ENCODE measurements at regions not wholly inside any gene's neighbourhood (a gene's known extent, or its start where the extent isn't known, plus 50 kb on each side); places are given as distances from the start of the nearest gene placed in this dataset.
A peak's percentile ranks its signal among the peaks of the same experiment; 100 is the strongest.
"Not testable (repeated sequence)": the region's sequence is repeated elsewhere in the genome, so short reads cannot be mapped to it uniquely, and the experiment has no call there.

DNA sequence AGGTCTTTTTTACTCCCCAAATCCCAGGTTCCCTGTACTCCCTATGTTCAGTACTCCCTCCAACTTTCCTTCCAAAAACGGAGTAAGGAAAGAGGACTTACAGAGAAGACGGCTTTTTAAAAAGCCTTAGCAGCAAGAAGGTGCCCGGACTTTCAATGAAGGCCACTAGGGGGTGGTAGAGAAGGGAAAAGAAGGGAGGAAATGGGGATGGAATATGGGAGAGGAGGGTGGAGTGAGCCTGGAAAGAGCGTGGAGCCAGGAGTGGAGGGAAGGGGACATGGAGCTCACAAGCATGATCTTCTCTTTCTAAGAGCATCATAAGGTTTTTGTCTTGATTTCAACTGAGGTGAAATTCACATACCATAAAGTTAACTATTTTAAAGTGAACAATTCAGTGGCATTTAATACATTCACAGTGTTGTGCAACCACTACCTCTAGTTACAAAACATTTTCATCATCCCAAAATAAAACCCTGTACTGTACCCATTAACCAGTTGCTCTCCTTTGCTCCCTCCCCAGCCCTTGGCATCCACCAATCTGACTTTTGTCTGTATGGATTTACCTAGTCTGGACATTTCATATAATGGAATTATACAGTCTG lies 129.9 kb downstream of the ZNF281 start:
- peak in 1 of 4 experiments; percentile 2 for DNase-seq

DNA sequence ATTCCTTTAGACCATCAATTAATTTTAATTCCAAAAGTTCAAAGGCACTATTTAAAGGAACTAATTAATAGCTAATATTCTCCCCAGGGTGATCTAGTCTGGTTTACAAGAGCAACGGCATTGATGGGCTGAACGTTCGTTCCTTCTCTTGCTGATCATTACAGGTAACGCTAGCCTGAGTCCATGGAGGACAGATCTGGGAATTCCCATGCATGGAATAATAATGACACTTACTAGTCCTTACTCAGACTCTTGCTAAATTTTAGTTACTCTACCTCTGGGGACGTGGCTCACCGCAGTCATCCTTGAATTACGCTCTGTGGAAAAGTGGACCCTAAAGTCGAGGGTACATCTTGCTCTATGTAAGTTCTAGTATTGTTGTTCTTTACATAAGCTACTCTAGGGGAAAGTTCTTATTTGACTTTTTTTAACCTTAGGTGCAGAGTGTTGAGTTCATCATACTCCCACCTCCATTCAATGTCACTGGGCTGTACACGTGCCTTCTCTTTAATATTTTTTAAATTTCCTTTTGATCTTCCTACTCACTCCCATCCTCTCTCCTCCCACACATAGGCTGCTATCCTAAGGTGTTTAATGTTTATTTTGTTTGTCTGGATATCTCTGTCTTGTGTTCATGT lies 133.9 kb downstream of the ZNF281 start:
- no peak for DNase-seq

DNA sequence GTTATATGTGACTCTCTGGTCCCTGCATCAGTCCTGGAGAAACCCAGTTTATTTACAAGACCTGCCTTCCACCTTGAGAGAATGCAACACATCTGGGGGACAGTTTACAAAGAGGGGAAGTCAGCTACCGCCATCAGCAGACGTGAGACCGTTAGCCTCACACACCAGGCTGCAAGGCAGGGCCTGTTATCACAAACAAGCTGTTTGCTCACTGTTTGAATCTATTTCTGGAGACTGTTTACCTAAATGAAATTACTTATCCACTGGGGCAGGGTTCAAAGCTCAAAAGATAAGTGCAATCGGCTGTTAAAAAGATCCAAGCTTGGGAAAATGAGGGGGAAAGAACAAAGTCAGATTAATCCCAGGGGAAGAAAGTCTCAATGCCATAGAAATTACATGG lies 134.4 kb downstream of the ZNF281 start:
- DNase-seq, result no peak

DNA sequence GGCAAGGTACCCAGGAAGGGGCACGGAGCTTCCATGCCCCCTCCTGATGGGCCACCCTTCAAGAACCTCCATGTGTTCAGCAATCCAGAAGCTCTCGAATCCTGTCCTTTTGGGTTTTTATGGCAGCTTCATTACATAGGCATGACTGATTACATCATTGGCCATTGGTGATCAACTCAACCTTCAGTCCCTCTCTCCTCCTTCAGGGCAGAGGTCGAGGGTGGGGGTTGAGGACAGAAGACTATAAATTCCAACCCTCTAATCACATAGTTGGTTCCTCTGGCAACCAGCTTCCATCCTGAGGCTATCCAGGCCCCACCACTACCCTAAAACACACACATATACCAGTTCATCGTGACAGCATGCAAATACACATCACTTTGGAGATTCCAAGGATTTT lies 135.7 kb downstream of the ZNF281 start:
- no peak for DNase-seq

DNA sequence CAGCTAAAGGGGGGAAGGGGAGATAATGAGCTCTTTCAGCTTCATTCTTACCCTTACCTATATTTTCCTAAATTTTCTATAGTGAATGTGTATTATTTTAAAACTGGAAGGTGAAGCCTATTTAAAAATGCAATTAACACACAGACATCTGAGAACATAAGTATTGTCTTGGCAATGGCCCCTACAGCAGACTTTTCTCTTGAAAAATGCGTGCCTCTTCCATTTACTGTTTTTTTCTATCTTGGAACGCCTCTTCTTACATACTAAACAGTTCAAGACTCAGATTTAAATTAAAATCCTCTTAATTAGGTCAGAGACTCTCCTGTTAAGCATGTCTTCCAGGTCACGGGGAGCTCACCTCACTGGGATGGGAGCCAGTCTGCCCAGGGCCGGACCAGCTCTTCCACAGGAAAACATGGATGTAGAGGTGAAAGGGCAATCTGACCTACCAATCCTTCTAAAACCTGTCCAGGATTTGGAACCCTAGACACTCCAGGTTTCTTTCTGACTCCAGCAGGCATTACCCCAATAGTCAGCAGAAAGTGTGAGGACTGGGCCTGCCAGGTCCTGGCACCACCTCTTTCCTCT lies 137.3 kb downstream of the ZNF281 start:
- no peak for DNase-seq

DNA sequence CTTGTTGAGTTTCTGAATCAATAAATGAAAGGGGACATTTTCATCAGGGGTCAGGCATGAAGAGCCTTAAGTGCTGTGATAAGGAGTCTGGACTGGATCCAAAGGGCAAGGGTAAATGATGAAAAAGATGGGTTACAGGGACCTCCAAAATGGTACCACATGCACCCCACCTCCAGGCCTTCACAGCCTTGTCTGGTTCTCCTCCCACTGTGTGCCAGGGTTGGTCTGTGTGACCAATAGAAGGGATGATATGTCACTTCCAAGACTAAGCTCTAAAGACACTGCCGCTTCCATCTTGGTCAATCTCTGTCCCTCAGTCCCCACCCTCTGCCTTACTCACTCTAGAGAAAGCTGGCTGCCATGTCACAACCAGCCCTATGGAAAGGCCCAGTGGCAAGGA lies 140.6 kb downstream of the ZNF281 start:
- no peak for DNase-seq

DNA sequence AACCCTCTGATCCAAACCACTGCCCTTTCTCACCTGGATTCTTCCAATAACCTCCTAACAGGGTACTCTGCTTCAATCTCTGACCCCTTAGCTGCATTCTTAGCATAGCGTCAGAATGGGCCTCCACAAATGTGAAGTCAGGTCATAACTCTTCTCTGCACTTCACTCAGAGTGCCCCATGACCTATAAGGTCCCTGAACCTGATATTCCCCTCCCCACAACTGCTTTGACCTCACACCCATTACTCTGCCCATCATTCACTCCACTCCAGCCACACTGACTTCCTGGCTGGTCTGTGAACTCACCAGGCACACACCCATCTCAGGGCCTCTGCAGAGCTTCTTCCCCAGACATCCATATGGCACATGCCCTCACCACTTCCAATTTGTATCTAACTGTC lies 141.9 kb downstream of the ZNF281 start:
- DNase-seq, result no peak

DNA sequence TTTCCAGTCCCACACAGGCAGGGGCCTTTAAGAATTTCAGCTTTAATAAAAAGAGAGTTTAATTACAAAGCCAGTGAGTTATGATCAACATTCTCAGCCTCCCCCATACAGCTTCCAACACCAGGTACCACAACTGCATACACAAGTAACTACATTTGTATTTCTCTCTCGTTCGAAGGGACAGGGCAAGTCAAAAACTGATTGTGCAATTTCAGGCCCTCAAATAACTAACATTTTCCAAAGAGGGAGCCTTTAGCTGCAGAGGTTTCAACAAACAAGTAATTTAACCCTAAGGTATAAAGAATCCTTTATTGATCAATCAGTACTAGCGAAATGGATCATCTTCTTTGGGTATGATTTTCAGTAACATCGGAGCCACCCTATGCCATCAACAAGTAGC lies 142.4 kb downstream of the ZNF281 start:
- no peak for DNase-seq

DNA sequence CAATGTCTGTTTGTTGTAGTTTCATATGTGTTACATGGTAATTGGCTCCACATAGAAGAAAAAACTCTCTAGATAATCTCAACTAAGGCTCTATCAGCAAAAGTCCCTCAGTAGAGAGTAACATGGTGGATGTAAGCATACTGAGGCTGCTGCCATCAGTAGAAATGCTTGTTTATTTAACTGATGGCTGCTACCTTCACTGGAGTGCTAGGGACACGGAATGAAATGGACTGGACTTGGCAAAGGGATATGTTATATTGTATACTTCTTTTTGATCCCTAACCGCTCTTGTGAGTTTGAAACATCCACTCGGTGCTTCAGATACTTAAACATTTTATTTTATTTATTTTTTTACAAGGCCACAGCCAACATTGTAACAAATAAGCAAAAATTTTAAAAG lies 143.0 kb downstream of the ZNF281 start:
- DNase-seq, result no peak

DNA sequence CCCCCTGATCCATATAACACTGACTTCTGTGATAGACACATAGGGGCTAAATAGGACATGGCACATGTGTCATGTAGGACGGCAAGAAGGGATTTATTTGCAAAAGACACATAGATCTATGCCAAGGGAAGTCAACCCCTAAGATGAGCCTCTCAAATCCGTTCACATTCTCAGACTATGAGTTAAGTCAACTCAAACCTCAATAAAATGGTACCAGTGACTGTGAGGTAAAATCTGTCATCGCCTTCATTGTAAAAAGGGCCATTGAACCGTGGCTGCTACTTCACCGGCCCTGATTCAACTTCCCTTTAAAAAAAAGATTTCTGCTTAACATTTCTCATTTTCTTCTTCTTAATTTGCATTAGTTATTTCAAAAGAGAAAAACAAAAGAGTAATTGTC lies 144.0 kb downstream of the ZNF281 start:
- DNase-seq, result no peak

DNA sequence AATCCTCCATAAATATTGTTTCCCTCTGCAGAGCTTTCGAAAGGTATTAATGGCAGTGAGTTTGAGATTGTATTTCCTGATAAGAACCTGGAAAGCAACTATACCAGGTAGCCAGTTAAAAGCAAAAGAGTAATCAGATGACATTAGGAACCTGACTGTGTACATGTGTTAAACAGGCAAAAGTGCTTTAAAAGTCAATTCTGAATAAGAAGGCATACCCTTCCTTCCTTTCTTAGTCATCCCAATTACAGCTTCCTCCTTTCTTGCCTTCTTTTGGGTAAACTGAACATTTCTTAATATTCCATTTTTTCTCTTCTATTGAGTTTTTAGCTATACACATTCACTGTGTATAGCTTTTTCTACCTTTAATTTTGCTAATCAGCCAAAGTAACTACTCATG lies 144.7 kb downstream of the ZNF281 start:
- DNase-seq, result no peak

DNA sequence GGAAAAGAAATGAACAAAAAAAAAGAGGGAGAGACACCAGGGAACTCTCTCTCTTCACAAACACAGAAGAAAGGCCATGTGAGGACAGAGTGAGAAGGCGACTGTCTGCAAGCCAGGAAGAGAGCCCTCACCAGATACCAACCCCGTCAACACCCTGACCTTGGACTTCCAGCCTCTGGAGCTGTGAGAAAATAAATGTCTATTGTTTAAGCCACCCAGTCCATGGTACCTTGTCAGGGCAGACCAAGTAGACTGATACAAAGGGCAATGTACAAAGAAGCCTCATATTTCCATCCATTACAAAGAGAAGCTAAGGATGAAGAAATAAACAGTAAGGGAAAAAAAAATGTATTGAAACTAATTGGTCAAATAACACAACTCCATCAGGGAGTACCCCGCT lies 146.6 kb downstream of the ZNF281 start:
- no peak for DNase-seq

DNA sequence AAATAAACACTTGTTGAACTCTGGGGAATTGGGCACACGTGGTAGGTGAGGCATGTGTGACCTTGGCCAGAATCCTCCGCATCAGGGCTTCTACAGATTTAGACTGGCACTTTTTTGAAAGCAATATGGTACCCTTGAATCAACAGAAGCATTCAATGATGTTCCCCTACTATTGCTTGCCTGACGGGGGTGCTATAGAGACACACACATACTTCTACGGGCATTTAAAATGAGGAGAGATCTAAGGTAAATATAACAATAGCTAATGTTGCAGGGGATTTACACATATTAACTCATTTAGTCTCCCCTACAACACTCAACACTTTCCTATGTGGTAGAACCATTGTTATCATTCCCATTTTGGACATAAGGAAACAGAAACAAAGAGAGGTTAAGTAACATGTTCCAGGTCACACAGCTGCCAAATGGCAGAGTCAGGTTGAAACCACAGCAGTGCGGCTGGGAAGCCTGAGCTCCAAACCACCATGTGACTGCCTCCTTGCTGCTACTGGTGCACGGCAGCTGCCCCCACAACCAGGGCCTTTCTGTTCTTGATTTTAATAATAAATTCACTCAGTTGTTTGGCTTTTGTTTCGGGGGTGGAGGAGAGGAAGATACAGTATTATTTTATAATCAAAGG lies 147.4 kb downstream of the ZNF281 start:
- no peak for DNase-seq

DNA sequence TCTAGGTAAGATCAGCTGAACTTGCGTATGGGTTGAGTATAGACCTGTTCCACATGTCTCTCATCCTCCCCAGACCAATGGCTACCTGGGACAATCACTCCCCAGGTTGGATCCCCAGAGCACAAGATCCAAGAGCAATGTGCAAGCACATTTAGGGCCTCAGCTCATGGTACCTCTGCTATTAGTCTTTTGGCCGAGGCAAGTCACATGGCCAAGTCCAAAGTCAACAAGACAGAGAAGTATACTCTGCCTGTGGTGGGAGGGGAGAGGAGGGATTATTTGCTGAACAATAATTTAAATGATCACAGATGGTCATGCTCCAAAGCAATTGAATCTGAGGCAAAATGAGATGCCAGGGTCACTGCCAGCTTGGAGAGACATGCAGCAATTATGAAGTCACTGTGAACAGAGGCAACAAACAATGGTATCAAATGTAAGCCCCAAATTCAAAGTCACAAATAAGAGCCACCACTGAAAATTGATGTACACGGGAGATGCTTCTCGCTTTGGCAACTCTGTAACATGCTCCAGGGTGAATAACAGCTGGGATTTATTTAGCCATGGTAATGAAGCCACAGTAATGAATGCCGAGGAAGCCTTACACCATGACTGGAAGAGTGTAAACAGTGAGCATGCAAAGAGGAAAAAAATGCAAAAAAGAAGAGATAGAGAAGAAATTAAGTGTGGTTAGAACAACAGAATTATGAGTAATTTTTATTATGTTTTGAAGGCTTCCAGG lies 149.1 kb downstream of the ZNF281 start:
- DNase-seq, result no peak

DNA sequence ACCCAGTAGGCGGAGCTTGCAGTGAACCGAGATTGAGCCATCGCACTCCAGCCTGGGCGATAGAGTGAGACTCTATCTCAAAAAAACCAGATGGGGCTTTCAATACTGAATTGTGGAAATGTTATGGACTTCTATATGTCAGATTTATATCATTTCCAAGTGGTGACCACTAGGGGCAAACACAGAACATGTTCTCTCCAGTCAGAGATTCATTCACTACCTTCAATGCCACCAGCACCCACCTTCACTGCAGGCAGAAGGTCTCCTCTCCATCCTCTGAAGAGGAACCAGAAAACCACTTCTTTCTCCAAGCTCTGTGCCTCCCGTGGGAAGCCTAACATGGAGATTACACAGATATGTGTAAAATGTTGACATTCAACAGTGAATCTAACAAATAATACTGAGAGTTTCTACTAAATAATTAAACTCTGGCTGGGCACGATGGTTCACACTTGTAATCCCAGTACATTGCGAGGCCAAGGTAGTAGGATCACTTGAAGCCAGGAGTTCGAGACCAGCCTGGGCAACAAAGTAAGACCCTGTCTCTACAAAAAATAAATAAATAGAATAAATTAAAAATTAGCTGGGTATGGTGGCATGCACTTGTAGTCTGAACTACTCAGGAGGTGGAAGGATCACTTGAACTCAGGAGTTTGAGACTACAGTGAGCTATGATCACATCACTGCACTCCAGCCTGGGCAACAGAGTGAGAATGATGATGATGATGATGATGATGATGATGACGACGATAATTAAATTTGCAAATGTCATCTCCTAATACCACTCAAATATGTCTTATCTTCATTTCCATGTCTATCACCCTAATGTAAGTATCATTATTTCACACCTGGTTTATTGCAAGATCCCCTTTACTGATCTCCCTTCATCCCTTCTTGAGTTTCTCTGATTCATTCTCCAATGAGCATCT lies 151.1 kb downstream of the ZNF281 start:
- no peak for DNase-seq

DNA sequence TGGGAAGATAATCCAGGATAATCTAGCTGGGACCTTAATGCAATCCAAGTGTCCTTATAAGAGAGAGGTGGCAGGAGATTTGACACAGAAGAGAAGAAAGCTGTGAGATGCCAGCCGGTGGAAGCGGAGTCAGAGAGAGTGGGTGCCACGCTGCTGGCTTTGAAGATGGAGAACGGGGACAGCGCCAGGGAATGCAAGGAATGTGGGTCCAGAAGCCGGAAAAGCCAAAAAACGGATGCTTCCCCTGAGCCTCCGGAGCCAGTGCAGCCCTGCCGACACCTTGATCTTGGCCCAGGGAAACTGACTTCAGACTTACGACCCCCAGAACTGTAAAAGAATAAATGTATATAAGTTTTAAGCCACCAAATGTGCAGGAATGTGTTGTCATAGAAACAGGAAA lies 152.6 kb downstream of the ZNF281 start:
- no peak for DNase-seq

DNA sequence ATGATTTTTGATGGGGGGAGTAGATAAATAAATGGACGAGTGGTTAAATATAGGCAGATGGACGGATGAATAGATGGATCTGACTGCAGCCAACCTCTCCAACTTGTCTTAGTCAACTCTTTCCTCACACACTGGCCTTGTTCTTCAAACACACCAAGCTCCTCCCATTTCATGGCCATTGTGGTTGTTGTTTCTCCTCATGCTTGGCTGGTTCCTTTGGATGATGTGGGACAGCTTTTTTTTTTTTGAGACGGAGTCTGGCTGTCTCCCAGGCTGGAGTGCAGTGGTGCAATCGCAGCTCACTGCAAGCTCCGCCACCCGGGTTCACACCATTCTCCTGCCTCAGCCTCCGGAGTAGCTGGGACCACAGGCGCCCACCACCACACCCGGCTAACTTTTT lies 155.2 kb downstream of the ZNF281 start:
- DNase-seq, result not testable (repeated sequence)

DNA sequence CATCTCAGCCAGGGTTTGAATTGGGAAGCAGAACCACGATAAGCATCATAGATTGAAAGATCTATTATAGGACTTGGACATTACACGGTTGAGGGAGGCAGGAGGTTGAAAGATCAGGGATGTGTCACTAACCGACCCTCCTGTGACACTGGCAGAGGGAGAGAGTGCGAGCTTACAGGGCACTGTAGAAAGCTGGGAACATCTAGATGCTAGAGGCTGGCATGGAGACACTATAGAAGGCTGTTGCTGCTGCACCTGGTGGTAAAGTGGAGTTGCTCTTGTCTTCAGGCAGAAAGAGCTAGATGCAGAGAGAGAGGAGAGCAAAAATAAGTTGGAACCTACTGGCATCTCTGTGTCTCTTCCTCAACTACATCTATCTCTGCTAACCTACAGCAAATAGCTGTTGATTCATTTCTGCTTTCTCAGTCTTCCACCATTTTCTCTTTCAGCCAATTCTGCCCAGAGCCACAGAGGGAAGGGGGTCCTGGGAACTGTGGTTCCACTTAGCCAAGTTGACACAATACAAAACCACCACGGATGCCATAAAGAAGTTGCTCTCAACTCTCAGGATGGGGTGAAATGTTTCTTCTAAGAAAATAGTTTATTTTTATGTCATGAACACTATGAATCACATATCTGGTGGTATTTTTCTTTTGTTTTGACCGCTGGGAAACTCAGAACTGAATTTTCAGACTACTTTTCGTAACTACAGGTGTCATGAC lies 155.9 kb downstream of the ZNF281 start:
- DNase-seq, result no peak

DNA sequence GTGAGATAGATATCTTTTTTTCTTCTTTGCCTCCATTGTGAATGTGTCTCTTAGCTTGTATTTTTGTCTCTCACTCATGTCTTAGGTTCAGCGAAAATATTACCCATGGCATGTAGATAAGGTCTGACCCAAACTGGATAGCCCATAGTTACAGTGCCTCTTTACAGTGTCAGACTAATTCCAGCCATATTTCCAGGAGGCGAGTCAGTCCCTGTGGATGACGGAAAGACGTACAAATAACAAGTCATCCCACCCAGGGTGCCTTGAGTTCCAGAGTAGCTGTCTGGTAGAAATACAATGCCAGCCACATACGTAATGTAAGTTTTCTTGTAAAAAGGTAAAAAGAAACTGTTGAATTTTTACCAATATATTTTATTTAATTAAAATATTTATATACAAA lies 157.3 kb downstream of the ZNF281 start:
- no peak for DNase-seq

DNA sequence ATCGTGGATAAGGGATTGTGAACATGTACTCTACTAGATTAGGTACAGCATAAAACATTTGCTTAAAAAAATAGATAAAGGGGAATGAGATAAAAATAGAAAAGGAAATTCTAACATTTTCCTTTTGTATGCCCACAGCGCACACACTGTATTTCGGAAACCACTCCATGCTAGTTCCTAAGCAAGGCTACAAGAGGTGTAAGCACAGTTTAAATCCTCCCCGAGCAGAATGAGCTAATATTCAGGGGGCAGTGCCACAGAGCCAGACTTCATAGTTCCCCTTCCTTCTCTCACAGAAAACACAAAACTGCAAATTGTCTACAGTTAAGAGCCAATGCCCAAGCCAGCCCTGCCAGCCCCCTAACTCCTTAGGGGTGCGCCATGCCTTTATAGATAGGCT lies 159.4 kb downstream of the ZNF281 start:
- DNase-seq, result no peak

DNA sequence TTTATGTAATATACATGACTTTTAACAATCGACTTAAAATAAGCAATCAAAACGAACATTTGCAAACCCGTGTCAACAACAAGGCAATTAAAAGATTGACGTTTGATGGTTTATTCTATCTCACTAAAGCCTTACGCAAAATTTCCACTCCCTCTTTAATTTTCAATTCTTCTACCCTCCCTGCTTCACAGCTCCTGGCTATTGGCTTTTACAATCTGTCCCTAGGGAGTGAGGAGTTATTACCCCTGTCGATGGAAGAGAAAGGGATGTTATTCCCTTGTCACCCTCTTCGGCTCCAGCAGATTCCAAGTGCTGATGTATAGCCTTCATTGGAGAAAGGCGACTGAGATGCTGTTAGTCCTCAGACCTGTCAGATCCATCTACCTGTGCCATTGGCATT lies 161.3 kb downstream of the ZNF281 start:
- DNase-seq, result no peak

DNA sequence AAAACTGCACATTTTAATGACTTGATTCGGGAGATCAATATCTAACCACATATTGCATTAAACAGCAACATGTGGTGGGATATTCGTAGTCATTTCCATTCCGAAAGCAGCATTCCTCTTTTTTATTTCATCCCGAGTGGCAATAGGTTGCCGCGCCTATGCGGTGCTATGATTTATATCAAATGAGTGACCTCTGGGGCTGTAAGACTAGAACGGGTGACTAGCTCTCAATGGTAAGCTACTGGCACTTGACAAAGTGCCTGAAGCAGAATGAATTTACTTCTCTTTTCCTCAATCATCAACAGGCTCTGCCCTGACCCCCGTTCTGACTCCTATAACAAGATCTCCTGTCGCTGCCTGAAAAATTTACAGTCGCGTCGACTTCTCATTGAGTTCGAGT lies 162.3 kb downstream of the ZNF281 start:
- DNase-seq, result no peak
